H1 (cell line): ENCODE measurements at regions not wholly inside any gene's neighbourhood (a gene's known extent, or its start where the extent isn't known, plus 50 kb on each side); places are given as distances from the start of the nearest gene placed in this dataset.

Experiments
- CTCF ChIA-PET: fragments of 300-600 bp; sonication (Branson Sonifier 250); formaldehyde crosslinking; loops from one replicate; lab custom pipeline; 2021; ENCODE audit not compliant: partially characterized antibody; lab: Charles Lee
- POLR2A ChIA-PET: fragments of 300-600 bp; sonication (Branson Sonifier 250); formaldehyde crosslinking; loops from one replicate; lab custom pipeline; 2021; ENCODE audit warnings: inconsistent platforms; ENCODE audit not compliant: partially characterized antibody; lab: Charles Lee
- DNase-seq, 2 experiments: peaks; one replicate each; pipeline versions ENCODE4 v3.0.0 to v3.0.0-alpha.2; 2010 to 2022; ENCODE audit warnings: low spot score in 2 of 2, low read depth in 1 of 2, mixed read lengths in 1 of 2
- FAIRE-seq: peaks from 2 replicates; lab custom pipeline; 2011; peaks lifted over from hg19 to GRCh38; lab: Jason Lieb, UNC
- H2AFZ ChIP-seq: 2 replicates; pipeline ENCODE4 v1.8.1; 2012; ENCODE audit warnings: low read length, inconsistent platforms
- H2AK5ac ChIP-seq: 2 replicates; pipeline ENCODE4 v1.6.1; 2013; ENCODE audit warnings: low read depth, low read length
- H2BK120ac ChIP-seq: replicated peaks from 2 replicates; pipeline ENCODE3; 2013; ENCODE audit warnings: low read depth, low read length, inconsistent platforms
- H2BK12ac ChIP-seq: 2 replicates; pipeline ENCODE4 v1.6.1; 2013; ENCODE audit warnings: low read depth, low read length
- H2BK15ac ChIP-seq: 2 replicates; pipeline ENCODE4 v1.6.1; 2013; ENCODE audit warnings: low read length
- H2BK20ac ChIP-seq: 2 replicates; pipeline ENCODE4 v1.6.1; 2013; ENCODE audit warnings: low read length
- H2BK5ac ChIP-seq: 2 replicates; pipeline ENCODE4 v1.6.1; 2013; ENCODE audit warnings: low read depth, low read length
- H3K14ac ChIP-seq: 2 replicates; pipeline ENCODE4 v1.6.1; 2013; ENCODE audit warnings: inconsistent platforms; ENCODE audit not compliant: insufficient read length
- H3K18ac ChIP-seq: 2 replicates; pipeline ENCODE4 v1.6.1; 2013; ENCODE audit warnings: low read length; ENCODE audit errors: extremely low read depth
- H3K23ac ChIP-seq: 2 replicates; pipeline ENCODE4 v1.6.1; 2013; ENCODE audit warnings: inconsistent platforms; ENCODE audit not compliant: insufficient read length
- H3K23me2 ChIP-seq: 2 replicates; pipeline ENCODE4 v1.6.1; 2013; ENCODE audit warnings: low read depth, low read length
- H3K27ac ChIP-seq: 2 replicates; pipeline ENCODE4 v1.6.1; 2011; ENCODE audit warnings: low read depth, low read length, inconsistent platforms
- H3K27me3 ChIP-seq, 4 experiments: replicated peaks in 1 of 4; 1 replicate in 1 of 4; 2 replicates in 3 of 4; pipeline versions ENCODE4 v1.6.1 to v1.8.1; 2011 to 2013; ENCODE audit warnings: low read length in 3 of 4, mild to moderate bottlenecking in 3 of 4, inconsistent platforms in 2 of 4, mixed read lengths in 2 of 4, moderate library complexity in 1 of 4; ENCODE audit not compliant: control insufficient read depth in 3 of 4, insufficient read depth in 3 of 4; ENCODE audit errors: extremely low read depth in 1 of 4
- H3K36me3 ChIP-seq, 4 experiments: 2 replicates each; pipeline versions ENCODE4 v1.6.1 to v1.8.1; 2011 to 2013; ENCODE audit warnings: mild to moderate bottlenecking in 4 of 4, low read length in 3 of 4, moderate library complexity in 2 of 4, control low read depth in 1 of 4, inconsistent platforms in 1 of 4; ENCODE audit not compliant: insufficient read depth in 4 of 4, control insufficient read depth in 2 of 4
- H3K4ac ChIP-seq: replicated peaks from 2 replicates; pipeline ENCODE3; 2013; ENCODE audit warnings: low read length, low read depth, mixed read lengths, inconsistent platforms; ENCODE audit not compliant: insufficient read length
- H3K4me1 ChIP-seq, 4 experiments: replicated peaks in 1 of 4; 1 replicate in 1 of 4; 2 replicates in 3 of 4; pipeline versions ENCODE4 v1.6.1 to v1.8.1; 2011 to 2013; ENCODE audit warnings: low read length in 3 of 4, inconsistent platforms in 2 of 4, mixed read lengths in 1 of 4; ENCODE audit not compliant: insufficient read depth in 4 of 4, control insufficient read depth in 3 of 4
- H3K4me2 ChIP-seq, 2 experiments: 2 replicates each; pipeline versions ENCODE4 v1.6.1 to v1.8.1; 2011 to 2013; ENCODE audit warnings: low read depth in 2 of 2, low read length in 2 of 2, control low read depth in 1 of 2, inconsistent platforms in 1 of 2, mild to moderate bottlenecking in 1 of 2; ENCODE audit not compliant: insufficient read depth in 1 of 2
- H3K4me3 ChIP-seq, 4 experiments: fragments of 200-600, 300-600 bp in 1 of 4; sonication (generic), shearing (Covaris generic), sonication (Bioruptor Twin) in 1 of 4; 2 replicates each; pipeline versions ENCODE4 v1.5.1 to v1.8.1; 2011 to 2016; ENCODE audit warnings: low read length in 4 of 4, low read depth in 3 of 4, control low read depth in 2 of 4, inconsistent platforms in 2 of 4, mild to moderate bottlenecking in 2 of 4, mixed read lengths in 1 of 4, moderate library complexity in 1 of 4; ENCODE audit not compliant: insufficient read depth in 2 of 4; ENCODE audit errors: extremely low read depth in 1 of 4
- H3K56ac ChIP-seq: replicated peaks from 2 replicates; pipeline ENCODE3; 2013; ENCODE audit warnings: low read depth, mild to moderate bottlenecking, mixed read lengths, low read length, inconsistent platforms; ENCODE audit not compliant: insufficient read length
- H3K79me1 ChIP-seq: 2 replicates; pipeline ENCODE4 v1.6.1; 2013; ENCODE audit warnings: low read depth, low read length, control low read depth
- H3K79me2 ChIP-seq, 2 experiments: 2 replicates each; pipeline versions ENCODE4 v1.6.1 to v1.8.1; 2012 to 2013; ENCODE audit warnings: low read length in 2 of 2, mild to moderate bottlenecking in 2 of 2, inconsistent platforms in 1 of 2; ENCODE audit not compliant: insufficient read depth in 2 of 2, control insufficient read depth in 1 of 2
- H3K9ac ChIP-seq, 4 experiments: replicated peaks in 1 of 4; 1 replicate in 1 of 4; 2 replicates in 3 of 4; pipeline versions ENCODE4 v1.6.1 to v1.8.1; 2011 to 2013; ENCODE audit warnings: low read depth in 3 of 4, low read length in 3 of 4, control low read depth in 2 of 4, mild to moderate bottlenecking in 2 of 4, moderate library complexity in 2 of 4, inconsistent platforms in 1 of 4; ENCODE audit errors: extremely low read depth in 1 of 4
- H3K9me3 ChIP-seq, 2 experiments: 2 replicates each; pipeline versions ENCODE4 v1.6.1 to v1.8.1; 2012 to 2013; ENCODE audit warnings: mild to moderate bottlenecking in 2 of 2, moderate library complexity in 2 of 2, control low read depth in 1 of 2, inconsistent platforms in 1 of 2, low read depth in 1 of 2, low read length in 1 of 2, mixed read lengths in 1 of 2; ENCODE audit not compliant: insufficient read depth in 2 of 2
- H4K20me1 ChIP-seq, 2 experiments: replicated peaks in 1 of 2; 2 replicates each; pipeline versions ENCODE3 to v1.8.1; 2011 to 2013; ENCODE audit warnings: inconsistent platforms in 2 of 2, low read length in 2 of 2, mild to moderate bottlenecking in 1 of 2; ENCODE audit not compliant: insufficient read depth in 2 of 2, control insufficient read depth in 1 of 2
- H4K5ac ChIP-seq: 2 replicates; pipeline ENCODE4 v1.6.1; 2013; ENCODE audit warnings: low read length, low read depth, mixed read lengths, inconsistent platforms; ENCODE audit not compliant: insufficient read length
- H4K8ac ChIP-seq: 2 replicates; pipeline ENCODE4 v1.8.0; 2013; ENCODE audit warnings: mild to moderate bottlenecking, moderate library complexity, low read length, inconsistent platforms; ENCODE audit not compliant: insufficient read depth; ENCODE audit errors: extremely low read depth
- H4K91ac ChIP-seq: replicated peaks from 2 replicates; pipeline ENCODE3; 2013; ENCODE audit warnings: low read length, mixed read lengths, inconsistent platforms; ENCODE audit not compliant: insufficient read length
- BCL11A ChIP-seq, 2 experiments: IDR thresholded peaks; one replicate each; pipeline ENCODE4 v1.6.1; 2011; ENCODE audit warnings: low read depth in 2 of 2, low read length in 2 of 2, mild to moderate bottlenecking in 2 of 2
- KDM1A ChIP-seq: fragments of 200-600, 300-600 bp; sonication (generic); IDR thresholded peaks from 2 replicates; pipeline ENCODE4 v1.7.1; 2016; ENCODE audit warnings: mild to moderate bottlenecking, low read length, borderline replicate concordance
- SIRT6 ChIP-seq: IDR thresholded peaks from one replicate; pipeline ENCODE4 v1.7.1; 2012; ENCODE audit warnings: low read length, inconsistent platforms
- SIX5 ChIP-seq: IDR thresholded peaks from 2 replicates; pipeline ENCODE4 v1.6.1; 2011; ENCODE audit warnings: mild to moderate bottlenecking, low read depth, low read length
- TAF7 ChIP-seq: optimal IDR thresholded peaks from 2 replicates; pipeline ENCODE3; 2011; ENCODE audit warnings: low read depth, mild to moderate bottlenecking, inconsistent platforms, low read length, moderate library complexity, borderline replicate concordance
- WGBS, 2 experiments: shearing (Covaris generic) in 1 of 2; methylation state at CpG; one replicate each; pipeline versions ENCODE4 v1.1.6 to v1.1.7; 2013 to 2015; ENCODE audit warnings: low lambda C conversion rate in 2 of 2, mixed read lengths in 2 of 2, inconsistent platforms in 1 of 2, low coverage in 1 of 2, missing lambda C conversion rate in 1 of 2; ENCODE audit not compliant: insufficient replicate concordance in 2 of 2, insufficient coverage in 1 of 2, insufficient read length in 1 of 2; ENCODE audit errors: extremely low coverage in 1 of 2, missing lambda C conversion rate in 1 of 2; 5-methylcytosine and 5-hydroxymethylcytosine counted together

- H3K4ac ChIP-seq: no peak overlapping the region
- H3K23ac ChIP-seq: no peak overlapping the region
- H2BK15ac ChIP-seq: no peak overlapping the region
- no peak overlapping the region for H2BK12ac ChIP-seq
- no peaks in the 10 kb centered on the region for H3K9me3 ChIP-seq
- no peak overlapping the region for H4K5ac ChIP-seq
- H3K4me1 ChIP-seq: no peaks in the 10 kb centered on the region
- H3K36me3 ChIP-seq: no peaks in the 10 kb centered on the region
- H2AFZ ChIP-seq: no peak overlapping the region
- H3K14ac ChIP-seq: no peak overlapping the region
- H3K4me2 ChIP-seq: no peak overlapping the region
- no peak overlapping the region for H2BK120ac ChIP-seq
- TF ChIP-seq BCL11A (IDR thresholded peaks at IDR 0.05; ENCODE audit: low read depth in 2 of 2, low read length in 2 of 2) (no peak), SIX5 (no peak), TAF7 (no peak), SIRT6 (no peak), KDM1A (no peak)
- H3K4me3 ChIP-seq: no peak overlapping the region
- ChIA-PET POLR2A (no interaction called here), CTCF (interaction anchor here (0.9 kb wide), 2 partner anchors 14 to 58 kb away, joined by 3 to 5 read pairs; no protein-coding TSS in a partner anchor)
- no peak overlapping the region for H3K27ac ChIP-seq
- no peaks in the 10 kb centered on the region for H4K20me1 ChIP-seq
- 77% methylated on average over 2 of the region's 2 CpGs; no CpG with 5 or more reads in 1 of the 2 experiments for WGBS, 2 experiments
- no peaks in the 10 kb centered on the region for H3K79me2 ChIP-seq
- no peaks in the 10 kb centered on the region for H3K27me3 ChIP-seq
- H3K18ac ChIP-seq: no peak overlapping the region
- DNase-seq (no peak), FAIRE-seq (no peak)
- no peak overlapping the region for H4K8ac ChIP-seq
- H2AK5ac ChIP-seq: no peak overlapping the region
- H2BK20ac ChIP-seq: no peak overlapping the region
- no peak overlapping the region for H4K91ac ChIP-seq
- H3K23me2 ChIP-seq: no peaks in the 10 kb centered on the region
- H3K9ac ChIP-seq: no peak overlapping the region
- H3K79me1 ChIP-seq: no peaks in the 10 kb centered on the region
- no peak overlapping the region for H2BK5ac ChIP-seq
- H3K56ac ChIP-seq: no peak overlapping the region
Observed at GRCh38 chr1:177862916-177863315, 106.9 kb downstream of the SEC16B start.
